ENCODE measurements at regions not wholly inside any gene's neighbourhood (a gene's known extent, or its start where the extent isn't known, plus 50 kb on each side); places are given as distances from the start of the nearest gene placed in this dataset.

DNA sequence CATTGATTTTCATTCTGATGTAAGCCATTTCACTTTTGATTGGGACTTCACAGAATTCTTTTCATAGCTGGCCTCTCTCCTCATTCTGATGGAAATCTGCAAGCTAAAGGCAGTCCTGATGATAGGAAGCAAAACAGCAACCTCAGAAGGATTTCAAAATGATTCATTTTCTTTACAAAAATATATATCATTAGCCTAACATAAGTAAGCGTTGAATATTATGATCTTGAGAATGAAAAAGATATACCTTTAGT lies 143.1 kb upstream of the GJE1 start:
- TF ChIP-seq, protein P1, sequence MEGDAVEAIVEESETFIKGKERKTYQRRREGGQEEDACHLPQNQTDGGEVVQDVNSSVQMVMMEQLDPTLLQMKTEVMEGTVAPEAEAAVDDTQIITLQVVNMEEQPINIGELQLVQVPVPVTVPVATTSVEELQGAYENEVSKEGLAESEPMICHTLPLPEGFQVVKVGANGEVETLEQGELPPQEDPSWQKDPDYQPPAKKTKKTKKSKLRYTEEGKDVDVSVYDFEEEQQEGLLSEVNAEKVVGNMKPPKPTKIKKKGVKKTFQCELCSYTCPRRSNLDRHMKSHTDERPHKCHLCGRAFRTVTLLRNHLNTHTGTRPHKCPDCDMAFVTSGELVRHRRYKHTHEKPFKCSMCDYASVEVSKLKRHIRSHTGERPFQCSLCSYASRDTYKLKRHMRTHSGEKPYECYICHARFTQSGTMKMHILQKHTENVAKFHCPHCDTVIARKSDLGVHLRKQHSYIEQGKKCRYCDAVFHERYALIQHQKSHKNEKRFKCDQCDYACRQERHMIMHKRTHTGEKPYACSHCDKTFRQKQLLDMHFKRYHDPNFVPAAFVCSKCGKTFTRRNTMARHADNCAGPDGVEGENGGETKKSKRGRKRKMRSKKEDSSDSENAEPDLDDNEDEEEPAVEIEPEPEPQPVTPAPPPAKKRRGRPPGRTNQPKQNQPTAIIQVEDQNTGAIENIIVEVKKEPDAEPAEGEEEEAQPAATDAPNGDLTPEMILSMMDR (IDR thresholded peaks at IDR 0.05): no peak
- no peak for TF ChIP-seq ZFX (IDR thresholded peaks at IDR 0.05; ENCODE audit: borderline replicate concordance)
